ENCODE measurements at regions not wholly inside any gene's neighbourhood (a gene's known extent, or its start where the extent isn't known, plus 50 kb on each side); places are given as distances from the start of the nearest gene placed in this dataset.

DNA sequence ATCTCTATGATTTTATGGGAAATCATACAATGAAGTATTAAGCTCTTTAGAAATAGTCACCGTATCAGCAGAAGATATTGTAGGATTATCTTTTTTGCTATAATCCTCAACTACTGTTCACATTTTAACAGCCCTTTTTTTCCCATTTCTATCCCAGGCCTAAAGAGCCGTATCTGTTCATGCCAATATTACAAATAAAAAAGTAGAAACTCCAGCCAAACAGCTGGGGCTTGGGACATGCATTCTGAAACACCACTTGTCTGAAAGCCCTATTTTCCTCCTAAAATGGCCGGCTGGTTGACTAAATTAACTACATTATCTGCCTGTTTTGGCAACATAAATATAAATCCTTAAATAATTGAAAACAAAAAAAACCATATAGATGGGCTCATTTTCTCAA, 477.8 kb downstream of the CDH2 start:
- Histone ChIP-seq H3K27ac (no peak overlapping the region), H3K27me3 (no peaks in the 10 kb centered on the region), H3K36me3 (no peaks in the 10 kb centered on the region), H3K4me1 (no peaks in the 10 kb centered on the region), H3K9me3 (no peaks in the 10 kb centered on the region), H3K4me3 (no peak overlapping the region)
- in situ Hi-C loops (cut with MboI; ENCODE audit: low pct_ligation_motif_present in 1 of 4, low pct_unique_long_range_greater_than_20kb in 1 of 4, low sequenced_read_pairs in 3 of 4): no loop called here
- 74 to 86% methylated on average over 3 of the region's 3 CpGs for WGBS, 2 donors (ENCODE audit: low coverage in 1 of 2)
- no peak for DNase-seq
- intact Hi-C loops (cut with DNase I; ENCODE audit: low total_unique reads): no loop called here
- TF ChIP-seq, protein P1, sequence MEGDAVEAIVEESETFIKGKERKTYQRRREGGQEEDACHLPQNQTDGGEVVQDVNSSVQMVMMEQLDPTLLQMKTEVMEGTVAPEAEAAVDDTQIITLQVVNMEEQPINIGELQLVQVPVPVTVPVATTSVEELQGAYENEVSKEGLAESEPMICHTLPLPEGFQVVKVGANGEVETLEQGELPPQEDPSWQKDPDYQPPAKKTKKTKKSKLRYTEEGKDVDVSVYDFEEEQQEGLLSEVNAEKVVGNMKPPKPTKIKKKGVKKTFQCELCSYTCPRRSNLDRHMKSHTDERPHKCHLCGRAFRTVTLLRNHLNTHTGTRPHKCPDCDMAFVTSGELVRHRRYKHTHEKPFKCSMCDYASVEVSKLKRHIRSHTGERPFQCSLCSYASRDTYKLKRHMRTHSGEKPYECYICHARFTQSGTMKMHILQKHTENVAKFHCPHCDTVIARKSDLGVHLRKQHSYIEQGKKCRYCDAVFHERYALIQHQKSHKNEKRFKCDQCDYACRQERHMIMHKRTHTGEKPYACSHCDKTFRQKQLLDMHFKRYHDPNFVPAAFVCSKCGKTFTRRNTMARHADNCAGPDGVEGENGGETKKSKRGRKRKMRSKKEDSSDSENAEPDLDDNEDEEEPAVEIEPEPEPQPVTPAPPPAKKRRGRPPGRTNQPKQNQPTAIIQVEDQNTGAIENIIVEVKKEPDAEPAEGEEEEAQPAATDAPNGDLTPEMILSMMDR (IDR thresholded peaks at IDR 0.05): no peak
- no peak for TF ChIP-seq POLR2A (IDR thresholded peaks at IDR 0.05)
- TF ChIP-seq EP300 (IDR thresholded peaks at IDR 0.05; ENCODE audit: low read depth): no peak
- TF ChIP-seq POLR2AphosphoS5 (IDR thresholded peaks at IDR 0.05): no peak

DNA sequence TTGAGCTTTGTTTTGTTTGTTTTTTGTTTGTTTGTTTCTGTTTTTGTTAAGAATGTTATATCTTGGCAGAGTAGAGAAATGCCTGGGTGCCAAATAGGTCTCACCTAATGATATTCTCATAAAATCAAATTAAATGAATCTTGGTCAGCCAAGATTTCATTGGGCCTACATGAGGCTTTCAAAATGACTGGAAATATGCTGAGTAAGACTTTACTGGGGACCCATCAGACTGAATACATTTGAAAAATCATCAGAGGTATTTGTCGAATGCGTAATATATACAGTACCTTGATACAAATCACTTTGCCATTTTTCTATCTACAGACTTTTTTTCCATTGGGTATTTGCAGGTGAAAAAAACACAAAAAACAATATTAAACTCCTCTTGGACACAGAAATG, 480.8 kb downstream of the CDH2 start:
- in situ Hi-C loops (cut with MboI; ENCODE audit: low pct_ligation_motif_present in 1 of 4, low pct_unique_long_range_greater_than_20kb in 1 of 4, low sequenced_read_pairs in 3 of 4): no loop called here
- intact Hi-C loops (cut with DNase I; ENCODE audit: low total_unique reads): no loop called here
- TF ChIP-seq, protein P1 (IDR thresholded peaks at IDR 0.05): no peak
- TF ChIP-seq POLR2A (IDR thresholded peaks at IDR 0.05): no peak
- TF ChIP-seq EP300 (IDR thresholded peaks at IDR 0.05; ENCODE audit: low read depth): no peak
- no peak for TF ChIP-seq POLR2AphosphoS5 (IDR thresholded peaks at IDR 0.05)
- no peaks in the 10 kb centered on the region for H3K36me3 ChIP-seq
- H3K9me3 ChIP-seq: no peaks in the 10 kb centered on the region
- no peaks in the 10 kb centered on the region for H3K27me3 ChIP-seq
- no peak overlapping the region for H3K27ac ChIP-seq
- no peak overlapping the region for H3K4me3 ChIP-seq
- H3K4me1 ChIP-seq: no peaks in the 10 kb centered on the region
- DNase-seq: no peak
- WGBS, 2 donors (ENCODE audit: low coverage in 1 of 2): 81 to 90% methylated on average over 2 of the region's 2 CpGs

DNA sequence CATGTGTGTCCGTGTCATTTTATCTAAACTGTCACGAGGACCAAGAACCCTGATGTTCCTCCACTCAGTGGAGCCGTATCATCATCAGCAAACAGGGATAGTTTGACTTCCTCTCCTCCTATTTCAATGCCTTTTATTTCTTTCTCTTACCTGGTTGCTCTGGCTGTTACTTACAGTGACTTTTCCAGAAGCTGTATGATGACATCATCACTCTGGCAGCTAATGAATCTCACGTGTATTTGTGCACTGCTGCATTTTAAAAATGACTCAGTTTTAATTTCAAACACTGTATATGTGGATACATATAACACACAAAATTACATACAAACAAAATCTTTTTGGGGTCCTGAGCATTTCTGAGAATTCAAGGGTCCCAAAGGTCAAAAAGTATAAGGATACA, 481.4 kb downstream of the CDH2 start:
- Histone ChIP-seq H3K4me3 (no peak overlapping the region), H3K4me1 (no peaks in the 10 kb centered on the region), H3K27ac (no peak overlapping the region), H3K36me3 (no peaks in the 10 kb centered on the region), H3K27me3 (no peaks in the 10 kb centered on the region), H3K9me3 (no peaks in the 10 kb centered on the region)
- TF ChIP-seq, protein P1 (IDR thresholded peaks at IDR 0.05): no peak
- TF ChIP-seq POLR2A (IDR thresholded peaks at IDR 0.05) (no peak), POLR2AphosphoS5 (IDR thresholded peaks at IDR 0.05) (no peak), EP300 (IDR thresholded peaks at IDR 0.05; ENCODE audit: low read depth) (no peak)
- in situ Hi-C loops (cut with MboI; ENCODE audit: low pct_ligation_motif_present in 1 of 4, low pct_unique_long_range_greater_than_20kb in 1 of 4, low sequenced_read_pairs in 3 of 4) (no loop called here), intact Hi-C loops (cut with DNase I; ENCODE audit: low total_unique reads) (no loop called here)
- DNase-seq: no peak
- 78 to 80% methylated on average over 4 of the region's 4 CpGs for WGBS, 2 donors (ENCODE audit: low coverage in 1 of 2)

DNA sequence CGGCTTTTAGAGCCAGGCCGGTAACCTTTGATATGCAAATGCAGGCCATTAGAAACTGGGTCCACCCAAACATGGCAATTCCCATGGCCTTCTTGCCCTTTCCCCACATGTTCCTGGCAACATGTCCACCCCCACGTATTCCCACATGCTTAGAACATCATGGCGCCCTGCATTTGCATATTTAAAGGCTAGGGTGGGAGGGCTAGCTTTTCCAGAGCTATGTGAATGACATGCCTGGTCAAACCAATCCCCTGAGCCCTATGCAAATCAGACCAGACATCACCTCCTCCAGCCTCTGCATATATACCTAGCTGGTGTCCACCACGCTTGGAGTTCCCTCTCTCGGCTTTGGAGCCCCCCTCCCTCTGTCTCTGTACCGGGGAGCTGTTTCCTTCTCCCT, 481.9 kb downstream of the CDH2 start:
- in situ Hi-C loops (cut with MboI; ENCODE audit: low pct_ligation_motif_present in 1 of 4, low pct_unique_long_range_greater_than_20kb in 1 of 4, low sequenced_read_pairs in 3 of 4) (no loop called here), intact Hi-C loops (cut with DNase I; ENCODE audit: low total_unique reads) (no loop called here)
- WGBS, 2 donors (ENCODE audit: low coverage in 1 of 2): 83 to 86% methylated on average over 5 to 7 of the region's 7 CpGs
- no peaks in the 10 kb centered on the region for H3K9me3 ChIP-seq
- no peaks in the 10 kb centered on the region for H3K36me3 ChIP-seq
- H3K4me1 ChIP-seq: no peaks in the 10 kb centered on the region
- no peak overlapping the region for H3K4me3 ChIP-seq
- DNase-seq: no peak
- no peak overlapping the region for H3K27ac ChIP-seq
- H3K27me3 ChIP-seq: no peaks in the 10 kb centered on the region
- TF ChIP-seq, protein P1 (IDR thresholded peaks at IDR 0.05): no peak
- TF ChIP-seq EP300 (IDR thresholded peaks at IDR 0.05; ENCODE audit: low read depth): no peak
- no peak for TF ChIP-seq POLR2AphosphoS5 (IDR thresholded peaks at IDR 0.05)
- no peak for TF ChIP-seq POLR2A (IDR thresholded peaks at IDR 0.05)
